Mucosa of stomach (tissue), 1 donor: ENCODE measurements at regions not wholly inside any gene's neighbourhood (a gene's known extent, or its start where the extent isn't known, plus 50 kb on each side); places are given as distances from the start of the nearest gene placed in this dataset.

Experiments used
- H3K27me3 ChIP-seq: one replicate; pipeline ENCODE4 v1.7.0; 2013; ENCODE audit warnings: mild to moderate bottlenecking, low read length; ENCODE audit not compliant: control insufficient read depth, insufficient read depth
- H3K36me3 ChIP-seq: one replicate; pipeline ENCODE4 v1.7.0; 2013; ENCODE audit warnings: low read length; ENCODE audit not compliant: control insufficient read depth, insufficient read depth
- H3K4me1 ChIP-seq: one replicate; pipeline ENCODE4 v1.7.0; 2013; ENCODE audit warnings: mild to moderate bottlenecking, low read length; ENCODE audit not compliant: control insufficient read depth, insufficient read depth
- H3K4me3 ChIP-seq: one replicate; pipeline ENCODE4 v1.7.0; 2013; ENCODE audit warnings: low read length
- H3K9ac ChIP-seq: one replicate; pipeline ENCODE4 v1.7.0; 2013; ENCODE audit warnings: mild to moderate bottlenecking, low read length, moderate library complexity
- H3K9me3 ChIP-seq: one replicate; pipeline ENCODE4 v1.7.0; 2013; ENCODE audit warnings: mild to moderate bottlenecking, low read length, moderate library complexity; ENCODE audit not compliant: control insufficient read depth
- donor health status: Pancreatic carcinoma.

GRCh38 chr21:16058896-16059295 is 329.1 kb downstream of the USP25 start:
- H3K4me3 ChIP-seq = no peak overlapping the region
- no peaks in the 10 kb centered on the region for H3K9me3 ChIP-seq
- H3K4me1 ChIP-seq = no peaks in the 10 kb centered on the region
- H3K27me3 ChIP-seq = no peaks in the 10 kb centered on the region
- H3K9ac ChIP-seq = no peak overlapping the region
- no peaks in the 10 kb centered on the region for H3K36me3 ChIP-seq

GRCh38 chr21:16059981-16060380 is 330.2 kb downstream of the USP25 start:
- Histone ChIP-seq H3K36me3 (no peaks in the 10 kb centered on the region), H3K4me3 (no peak overlapping the region), H3K27me3 (no peaks in the 10 kb centered on the region), H3K9ac (no peak overlapping the region), H3K9me3 (no peaks in the 10 kb centered on the region), H3K4me1 (no peaks in the 10 kb centered on the region)

- Histone ChIP-seq H3K9ac (no peak overlapping the region), H3K4me1 (no peaks in the 10 kb centered on the region), H3K27me3 (no peaks in the 10 kb centered on the region), H3K9me3 (no peaks in the 10 kb centered on the region), H3K4me3 (no peak overlapping the region), H3K36me3 (no peaks in the 10 kb centered on the region)
Measured at GRCh38 chr21:16061194-16061593, 331.4 kb downstream of the USP25 start.

GRCh38 chr21:16069178-16070112 is 339.7 kb downstream of the USP25 start:
- Histone ChIP-seq H3K27me3 (no peaks in the 10 kb centered on the region), H3K9me3 (no peaks in the 10 kb centered on the region), H3K4me3 (no peak overlapping the region), H3K4me1 (no peaks in the 10 kb centered on the region), H3K36me3 (no peaks in the 10 kb centered on the region), H3K9ac (no peak overlapping the region)

- Histone ChIP-seq H3K9ac (no peak overlapping the region), H3K4me1 (no peaks in the 10 kb centered on the region), H3K36me3 (no peaks in the 10 kb centered on the region), H3K4me3 (no peak overlapping the region), H3K27me3 (no peaks in the 10 kb centered on the region), H3K9me3 (no peaks in the 10 kb centered on the region)
Measured at GRCh38 chr21:16070207-16070651, 340.4 kb downstream of the USP25 start.

- H3K27me3 ChIP-seq = no peaks in the 10 kb centered on the region
- H3K4me1 ChIP-seq = no peaks in the 10 kb centered on the region
- no peaks in the 10 kb centered on the region for H3K36me3 ChIP-seq
- no peaks in the 10 kb centered on the region for H3K9me3 ChIP-seq
- H3K4me3 ChIP-seq = no peak overlapping the region
- H3K9ac ChIP-seq = no peak overlapping the region
Measured at GRCh38 chr21:16071092-16071491, 341.3 kb downstream of the USP25 start.

GRCh38 chr21:16071761-16072160 is 342.0 kb downstream of the USP25 start:
- H3K9ac ChIP-seq = no peak overlapping the region
- no peaks in the 10 kb centered on the region for H3K36me3 ChIP-seq
- no peaks in the 10 kb centered on the region for H3K4me1 ChIP-seq
- H3K4me3 ChIP-seq = no peak overlapping the region
- H3K27me3 ChIP-seq = no peaks in the 10 kb centered on the region
- no peaks in the 10 kb centered on the region for H3K9me3 ChIP-seq

- H3K4me1 ChIP-seq = no peaks in the 10 kb centered on the region
- H3K9me3 ChIP-seq = no peaks in the 10 kb centered on the region
- no peak overlapping the region for H3K4me3 ChIP-seq
- H3K27me3 ChIP-seq = no peaks in the 10 kb centered on the region
- H3K9ac ChIP-seq = no peak overlapping the region
- no peaks in the 10 kb centered on the region for H3K36me3 ChIP-seq
Measured at GRCh38 chr21:16072221-16072620, 342.4 kb downstream of the USP25 start.

- H3K4me3 ChIP-seq = no peak overlapping the region
- no peaks in the 10 kb centered on the region for H3K27me3 ChIP-seq
- no peaks in the 10 kb centered on the region for H3K4me1 ChIP-seq
- H3K36me3 ChIP-seq = no peaks in the 10 kb centered on the region
- no peaks in the 10 kb centered on the region for H3K9me3 ChIP-seq
- no peak overlapping the region for H3K9ac ChIP-seq
Measured at GRCh38 chr21:16072737-16073136, 343.0 kb downstream of the USP25 start.

- no peaks in the 10 kb centered on the region for H3K27me3 ChIP-seq
- H3K9me3 ChIP-seq = no peaks in the 10 kb centered on the region
- H3K4me1 ChIP-seq = no peaks in the 10 kb centered on the region
- no peak overlapping the region for H3K4me3 ChIP-seq
- H3K36me3 ChIP-seq = no peaks in the 10 kb centered on the region
- no peak overlapping the region for H3K9ac ChIP-seq
Measured at GRCh38 chr21:16073586-16073985, 343.8 kb downstream of the USP25 start.

- Histone ChIP-seq H3K36me3 (no peaks in the 10 kb centered on the region), H3K9me3 (no peaks in the 10 kb centered on the region), H3K27me3 (no peaks in the 10 kb centered on the region), H3K9ac (no peak overlapping the region), H3K4me1 (no peaks in the 10 kb centered on the region), H3K4me3 (no peak overlapping the region)
Measured at GRCh38 chr21:16074950-16075489, 345.2 kb downstream of the USP25 start.

GRCh38 chr21:16075649-16076282 is 346.0 kb downstream of the USP25 start:
- no peak overlapping the region for H3K4me3 ChIP-seq

More at GRCh38 chr21:16075649-16076282, 346.0 kb downstream of the USP25 start:
- H3K9ac ChIP-seq = no peak overlapping the region
- H3K4me1 ChIP-seq = no peaks in the 10 kb centered on the region
- H3K27me3 ChIP-seq = no peaks in the 10 kb centered on the region
- H3K36me3 ChIP-seq = no peaks in the 10 kb centered on the region
- no peaks in the 10 kb centered on the region for H3K9me3 ChIP-seq
